Gastrocnemius medialis (tissue), 4 donors: ENCODE measurements at regions not wholly inside any gene's neighbourhood (a gene's known extent, or its start where the extent isn't known, plus 50 kb on each side); places are given as distances from the start of the nearest gene placed in this dataset.

Experiments used
- CTCF ChIP-seq, 5 experiments: fragments of 450-650 bp in 3 of 5; fragments of 200-600 bp in 2 of 5; sonication (generic) in 2 of 5; IDR thresholded peaks in 4 of 5; conservative IDR thresholded peaks in 1 of 5; 1 replicate in 4 of 5; 2 replicates in 1 of 5; pipeline ENCODE4 v1.5.1; 2016 to 2019; ENCODE audit warnings: antibody characterized with exemption in 5 of 5, mild to moderate bottlenecking in 3 of 5, moderate library complexity in 3 of 5
- POLR2A ChIP-seq, 2 donors: fragments of 450-650 bp; IDR thresholded peaks; one replicate each; pipeline ENCODE4 v1.6.1; 2017; ENCODE audit warnings: antibody characterized with exemption in 2 of 2, mild to moderate bottlenecking in 2 of 2, moderate library complexity in 2 of 2

- no peak for TF ChIP-seq CTCF (IDR thresholded peaks at IDR 0.05 in 4 of 5, conservative IDR thresholded peaks at IDR 0.05 in 1 of 5)
- no peak for TF ChIP-seq POLR2A (IDR thresholded peaks at IDR 0.05)
These were observed 224.7 kb upstream of the PHYHIPL start for GRCh38 chr10:58951746-58952145.
